ENCODE measurements at regions not wholly inside any gene's neighbourhood (a gene's known extent, or its start where the extent isn't known, plus 50 kb on each side); places are given as distances from the start of the nearest gene placed in this dataset.

GRCh38 chr6:95410168-95410567 is 167.2 kb upstream of the MANEA start (continued):
- TF ChIP-seq ZNF331 (CRISPR knock-in tag; IDR thresholded peaks at IDR 0.05; ENCODE audit: low read depth) = no peak
- TF ChIP-seq, protein P1, sequence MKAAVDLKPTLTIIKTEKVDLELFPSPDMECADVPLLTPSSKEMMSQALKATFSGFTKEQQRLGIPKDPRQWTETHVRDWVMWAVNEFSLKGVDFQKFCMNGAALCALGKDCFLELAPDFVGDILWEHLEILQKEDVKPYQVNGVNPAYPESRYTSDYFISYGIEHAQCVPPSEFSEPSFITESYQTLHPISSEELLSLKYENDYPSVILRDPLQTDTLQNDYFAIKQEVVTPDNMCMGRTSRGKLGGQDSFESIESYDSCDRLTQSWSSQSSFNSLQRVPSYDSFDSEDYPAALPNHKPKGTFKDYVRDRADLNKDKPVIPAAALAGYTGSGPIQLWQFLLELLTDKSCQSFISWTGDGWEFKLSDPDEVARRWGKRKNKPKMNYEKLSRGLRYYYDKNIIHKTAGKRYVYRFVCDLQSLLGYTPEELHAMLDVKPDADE (IDR thresholded peaks at IDR 0.05) = no peak

DNA sequence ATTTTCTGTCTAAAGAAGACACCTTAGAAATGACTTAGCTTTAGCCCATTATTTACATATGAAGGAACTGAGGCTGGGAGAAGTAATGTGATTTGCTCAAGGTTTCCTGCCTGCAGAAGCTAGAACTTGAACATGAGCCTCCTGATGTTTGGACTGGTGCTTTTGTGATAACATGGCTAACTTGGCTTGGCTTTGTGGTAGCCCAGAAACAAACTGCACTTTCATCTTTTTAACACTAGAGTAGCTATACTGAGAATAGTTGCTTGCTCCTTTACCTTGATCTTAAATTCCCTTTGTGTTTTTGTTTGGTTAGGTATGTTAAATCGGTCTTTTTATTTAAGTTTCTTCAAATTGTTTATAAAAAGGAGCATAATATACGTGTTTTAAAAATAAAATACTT is 163.5 kb upstream of the MANEA start:
- Histone ChIP-seq H3K27ac (ENCODE audit: low read depth) (no peak overlapping the region), H3K79me2 (replicated peaks; ENCODE audit: insufficient read depth) (no peaks in the 10 kb centered on the region), H3K36me3 (ENCODE audit: insufficient read depth) (no peaks in the 10 kb centered on the region), H3K4me2 (no peak overlapping the region), H3F3A (replicated peaks; ENCODE audit: low read depth) (no peaks in the 10 kb centered on the region), H3K27me3 (ENCODE audit: insufficient read depth) (no peaks in the 10 kb centered on the region), H3K4me1 (ENCODE audit: insufficient read depth) (no peaks in the 10 kb centered on the region), H4K20me1 (replicated peaks; ENCODE audit: insufficient read depth) (no peaks in the 10 kb centered on the region), H3K4me3 (no peak overlapping the region), H3K9me2 (ENCODE audit: insufficient read depth) (no peaks in the 10 kb centered on the region), H2AFZ (no peak overlapping the region)
- no peaks in the 10 kb centered on the region; the same call in 1 of the 3 replicates for H3K4me1 Mint-ChIP-seq
- no peaks in the 10 kb centered on the region for H3K27me3 Mint-ChIP-seq (ENCODE audit: insufficient read depth, low read depth, poor library complexity)
- no peaks in the 10 kb centered on the region; the same call in 2 of the 3 replicates for H3K36me3 Mint-ChIP-seq (ENCODE audit: low read depth)
- ATAC-seq (peak; percentile 38; the same call in 1 of the 3 replicates), DNase-seq (ENCODE audit: low spot score) (peak; percentile 52)
- H3K9me3 Mint-ChIP-seq = no peaks in the 10 kb centered on the region
- TF ChIP-seq NANOG (IDR thresholded peaks at IDR 0.05; ENCODE audit: borderline replicate concordance) (no peak), CTCF (conservative IDR thresholded peaks at IDR 0.05; ENCODE audit: low read depth in 2 of 2) (0 out of 4 replicates have a peak, but pooled peaks of 1 of the 2 experiments have one; percentile 23)
- H3K4me3 Mint-ChIP-seq = no peak overlapping the region
- no peak overlapping the region for H3K27ac Mint-ChIP-seq

DNA sequence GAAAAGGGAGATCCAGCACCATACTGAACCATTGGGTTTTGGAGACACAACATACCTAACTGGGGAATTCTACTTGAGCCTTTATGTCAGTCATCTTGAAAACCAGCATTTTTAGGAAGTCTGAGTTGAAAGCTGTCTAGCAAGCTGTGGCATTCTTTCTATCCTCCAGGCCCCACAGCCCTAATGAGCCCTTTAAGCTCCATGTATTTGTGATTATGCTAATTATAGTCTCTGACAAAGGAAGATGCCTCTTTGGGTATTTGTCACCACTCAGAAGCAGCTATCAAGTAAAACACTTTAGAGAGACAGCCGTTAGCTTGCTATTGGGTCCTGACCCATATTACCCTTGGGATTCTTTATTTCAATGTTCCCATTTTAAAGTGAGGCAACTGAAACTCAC is 159.5 kb upstream of the MANEA start:
- 0 out of 2 replicates have a peak overlapping the region, but pooled peaks have one; percentile 61 for H2AFZ ChIP-seq
- no peak overlapping the region for H3K4me2 ChIP-seq
- no peaks in the 10 kb centered on the region for H3K9me2 ChIP-seq (ENCODE audit: insufficient read depth)
- H3K27me3 ChIP-seq (ENCODE audit: insufficient read depth) = no peaks in the 10 kb centered on the region
- H3K9me3 Mint-ChIP-seq = peaks cover 26% of the 10 kb centered on the region
- no peaks in the 10 kb centered on the region for H3K27me3 Mint-ChIP-seq (ENCODE audit: insufficient read depth, low read depth, poor library complexity)
- no peak overlapping the region for H3K4me3 Mint-ChIP-seq
- no peak overlapping the region for H3K4me3 ChIP-seq
- no peak overlapping the region for H3K27ac ChIP-seq (ENCODE audit: low read depth)
- TF ChIP-seq STAT1 (IDR thresholded peaks at IDR 0.05; ENCODE audit: unreplicated experiment) (no peak), NANOG (IDR thresholded peaks at IDR 0.05; ENCODE audit: borderline replicate concordance) (no peak), CREB1 (CRISPR knock-in tag; IDR thresholded peaks at IDR 0.05; ENCODE audit: low read depth) (no peak), JUNB (IDR thresholded peaks at IDR 0.05; ENCODE audit: unreplicated experiment) (no peak)
- H3K4me1 ChIP-seq (ENCODE audit: insufficient read depth) = no peaks in the 10 kb centered on the region
- no peaks in the 10 kb centered on the region; the same call in 1 of the 3 replicates for H3K4me1 Mint-ChIP-seq
- H3F3A ChIP-seq (replicated peaks; ENCODE audit: low read depth) = no peaks in the 10 kb centered on the region
- ATAC-seq (no peak), DNase-seq (ENCODE audit: low spot score) (peak; percentile 3)
- H4K20me1 ChIP-seq (replicated peaks; ENCODE audit: insufficient read depth) = no peaks in the 10 kb centered on the region
- no peaks in the 10 kb centered on the region for H3K79me2 ChIP-seq (replicated peaks; ENCODE audit: insufficient read depth)
- H3K36me3 Mint-ChIP-seq (ENCODE audit: low read depth) = peaks cover 20% of the 10 kb centered on the region
- H3K36me3 ChIP-seq (ENCODE audit: insufficient read depth) = peaks cover 14% of the 10 kb centered on the region
- no peak overlapping the region for H3K27ac Mint-ChIP-seq

Data from GM23338 (cell line).